SK-N-SH treated with all-trans-retinoic acid at 6 μM for 48 hours (cell line): ENCODE measurements at regions not wholly inside any gene's neighbourhood (a gene's known extent, or its start where the extent isn't known, plus 50 kb on each side); places are given as distances from the start of the nearest gene placed in this dataset.
"Not testable (repeated sequence)": the region's sequence is repeated elsewhere in the genome, so short reads cannot be mapped to it uniquely, and the experiment has no call there.

Experiments
- ATAC-seq: fragments of 200-7000 bp; cut with Tn5 transposase; 3 replicates; pipeline ENCODE4 v1.9.1; 2020; ENCODE audit warnings: mild to moderate bottlenecking, moderate library complexity
- ARNTL ChIP-seq: fragments of 450-650 bp; formaldehyde crosslinking; IDR thresholded peaks from 2 replicates; pipeline ENCODE4 v1.5.0; 2020; ENCODE audit warnings: low read depth, mild to moderate bottlenecking, moderate library complexity, borderline replicate concordance
- BACH2 ChIP-seq: fragments of 250-450 bp; sonication (Bioruptor Pico); IDR thresholded peaks from 2 replicates; pipeline ENCODE4 v1.9.0; 2021; ENCODE audit warnings: mild to moderate bottlenecking, borderline replicate concordance
- CSDC2 ChIP-seq: fragments of 250-450 bp; sonication (Bioruptor Pico); IDR thresholded peaks from 2 replicates; pipeline ENCODE4 v1.5.0; 2020; ENCODE audit warnings: mild to moderate bottlenecking, moderate library complexity
- CSRNP3 ChIP-seq: fragments of 250-450 bp; sonication (Bioruptor Pico); IDR thresholded peaks from 2 replicates; pipeline ENCODE4 v1.5.1; 2021; ENCODE audit warnings: mild to moderate bottlenecking, moderate library complexity
- ESRRG ChIP-seq: fragments of 250-450 bp; sonication (Bioruptor Pico); IDR thresholded peaks from 2 replicates; pipeline ENCODE4 v1.6.1; 2021; ENCODE audit warnings: mild to moderate bottlenecking
- ISL1 ChIP-seq: fragments of 250-450 bp; sonication (Bioruptor Pico); IDR thresholded peaks from 2 replicates; pipeline ENCODE4 v2.1.2; 2022; ENCODE audit warnings: mild to moderate bottlenecking, moderate library complexity
- POU6F1 ChIP-seq: fragments of 250-450 bp; sonication (Bioruptor Pico); IDR thresholded peaks from 2 replicates; pipeline ENCODE4 v1.8.0; 2021; ENCODE audit warnings: low read depth, mild to moderate bottlenecking, moderate library complexity, borderline replicate concordance
- PPARA ChIP-seq: fragments of 250-450 bp; sonication (Bioruptor Pico); IDR thresholded peaks from 2 replicates; pipeline ENCODE4 v1.5.0; 2020; ENCODE audit warnings: mild to moderate bottlenecking, borderline replicate concordance
- RARB ChIP-seq: fragments of 250-450 bp; sonication (Bioruptor Pico); IDR thresholded peaks from 2 replicates; pipeline ENCODE4 v1.8.0; 2021; ENCODE audit warnings: mild to moderate bottlenecking, moderate library complexity
- SNAI2 ChIP-seq: fragments of 250-450 bp; sonication (Bioruptor Pico); IDR thresholded peaks from 2 replicates; pipeline ENCODE4 v1.5.0; 2020; ENCODE audit warnings: mild to moderate bottlenecking, moderate library complexity
- TCF4 ChIP-seq: fragments of 250-450 bp; sonication (Bioruptor Pico); IDR thresholded peaks from 2 replicates; pipeline ENCODE4 v1.8.0; 2021; ENCODE audit warnings: mild to moderate bottlenecking, moderate library complexity, borderline replicate concordance
- TOX ChIP-seq: fragments of 250-450 bp; sonication (Bioruptor Pico); IDR thresholded peaks from 2 replicates; pipeline ENCODE4 v1.8.0; 2021; ENCODE audit warnings: mild to moderate bottlenecking, moderate library complexity, borderline replicate concordance
- ZC3H10 ChIP-seq: fragments of 250-450 bp; sonication (Bioruptor Pico); IDR thresholded peaks from 2 replicates; pipeline ENCODE4 v1.5.1; 2021; ENCODE audit warnings: mild to moderate bottlenecking, moderate library complexity
- ZFP30 ChIP-seq: fragments of 450-650 bp; formaldehyde crosslinking; IDR thresholded peaks from 2 replicates; pipeline ENCODE4 v1.5.0; 2022; ENCODE audit warnings: mild to moderate bottlenecking, moderate library complexity
- ZNF565 ChIP-seq: fragments of 450-650 bp; formaldehyde crosslinking; conservative IDR thresholded peaks from 2 replicates; pipeline ENCODE4 v1.5.0; 2020; ENCODE audit warnings: low read depth, mild to moderate bottlenecking, moderate library complexity
- ZNF70 ChIP-seq: fragments of 450-650 bp; formaldehyde crosslinking; IDR thresholded peaks from 2 replicates; pipeline ENCODE4 v1.5.0; 2020; ENCODE audit warnings: mild to moderate bottlenecking, moderate library complexity
- ZNF8 ChIP-seq: fragments of 450-650 bp; formaldehyde crosslinking; IDR thresholded peaks from 2 replicates; pipeline ENCODE4 v1.5.0; 2020; ENCODE audit warnings: mild to moderate bottlenecking, moderate library complexity
- TF ChIP-seq, protein P1 (sequence below): fragments of 250-450 bp; sonication (Bioruptor Pico); IDR thresholded peaks from 2 replicates; pipeline ENCODE4 v1.8.0; 2020; ENCODE audit warnings: mild to moderate bottlenecking, moderate library complexity, borderline replicate concordance
- TF ChIP-seq, protein P2 (sequence below): fragments of 250-450 bp; sonication (Bioruptor Pico); IDR thresholded peaks from 2 replicates; pipeline ENCODE4 v1.5.0; 2020; ENCODE audit warnings: mild to moderate bottlenecking, moderate library complexity
- TF ChIP-seq, protein P3 (sequence below): fragments of 250-450 bp; sonication (Bioruptor Pico); IDR thresholded peaks from 2 replicates; pipeline ENCODE4 v1.5.1; 2020; ENCODE audit warnings: low read depth, mild to moderate bottlenecking, moderate library complexity

GRCh38 chr4:60726779-60727178 lies 473.3 kb upstream of the ADGRL3 start:
- ATAC-seq, result no peak
- TF ChIP-seq CSRNP3 (CRISPR knock-in tag) (no peak), POU6F1 (no peak), TOX (CRISPR knock-in tag) (no peak), TCF4 (CRISPR knock-in tag) (no peak), CSDC2 (CRISPR knock-in tag) (no peak), ZFP30 (CRISPR knock-in tag) (no peak), SNAI2 (no peak), ZNF565 (CRISPR knock-in tag) (no peak), RARB (CRISPR knock-in tag) (no peak), ESRRG (CRISPR knock-in tag) (no peak)
- TF ChIP-seq, protein P1, sequence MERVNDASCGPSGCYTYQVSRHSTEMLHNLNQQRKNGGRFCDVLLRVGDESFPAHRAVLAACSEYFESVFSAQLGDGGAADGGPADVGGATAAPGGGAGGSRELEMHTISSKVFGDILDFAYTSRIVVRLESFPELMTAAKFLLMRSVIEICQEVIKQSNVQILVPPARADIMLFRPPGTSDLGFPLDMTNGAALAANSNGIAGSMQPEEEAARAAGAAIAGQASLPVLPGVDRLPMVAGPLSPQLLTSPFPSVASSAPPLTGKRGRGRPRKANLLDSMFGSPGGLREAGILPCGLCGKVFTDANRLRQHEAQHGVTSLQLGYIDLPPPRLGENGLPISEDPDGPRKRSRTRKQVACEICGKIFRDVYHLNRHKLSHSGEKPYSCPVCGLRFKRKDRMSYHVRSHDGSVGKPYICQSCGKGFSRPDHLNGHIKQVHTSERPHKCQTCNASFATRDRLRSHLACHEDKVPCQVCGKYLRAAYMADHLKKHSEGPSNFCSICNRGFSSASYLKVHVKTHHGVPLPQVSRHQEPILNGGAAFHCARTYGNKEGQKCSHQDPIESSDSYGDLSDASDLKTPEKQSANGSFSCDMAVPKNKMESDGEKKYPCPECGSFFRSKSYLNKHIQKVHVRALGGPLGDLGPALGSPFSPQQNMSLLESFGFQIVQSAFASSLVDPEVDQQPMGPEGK, result no peak
- TF ChIP-seq, protein P2, sequence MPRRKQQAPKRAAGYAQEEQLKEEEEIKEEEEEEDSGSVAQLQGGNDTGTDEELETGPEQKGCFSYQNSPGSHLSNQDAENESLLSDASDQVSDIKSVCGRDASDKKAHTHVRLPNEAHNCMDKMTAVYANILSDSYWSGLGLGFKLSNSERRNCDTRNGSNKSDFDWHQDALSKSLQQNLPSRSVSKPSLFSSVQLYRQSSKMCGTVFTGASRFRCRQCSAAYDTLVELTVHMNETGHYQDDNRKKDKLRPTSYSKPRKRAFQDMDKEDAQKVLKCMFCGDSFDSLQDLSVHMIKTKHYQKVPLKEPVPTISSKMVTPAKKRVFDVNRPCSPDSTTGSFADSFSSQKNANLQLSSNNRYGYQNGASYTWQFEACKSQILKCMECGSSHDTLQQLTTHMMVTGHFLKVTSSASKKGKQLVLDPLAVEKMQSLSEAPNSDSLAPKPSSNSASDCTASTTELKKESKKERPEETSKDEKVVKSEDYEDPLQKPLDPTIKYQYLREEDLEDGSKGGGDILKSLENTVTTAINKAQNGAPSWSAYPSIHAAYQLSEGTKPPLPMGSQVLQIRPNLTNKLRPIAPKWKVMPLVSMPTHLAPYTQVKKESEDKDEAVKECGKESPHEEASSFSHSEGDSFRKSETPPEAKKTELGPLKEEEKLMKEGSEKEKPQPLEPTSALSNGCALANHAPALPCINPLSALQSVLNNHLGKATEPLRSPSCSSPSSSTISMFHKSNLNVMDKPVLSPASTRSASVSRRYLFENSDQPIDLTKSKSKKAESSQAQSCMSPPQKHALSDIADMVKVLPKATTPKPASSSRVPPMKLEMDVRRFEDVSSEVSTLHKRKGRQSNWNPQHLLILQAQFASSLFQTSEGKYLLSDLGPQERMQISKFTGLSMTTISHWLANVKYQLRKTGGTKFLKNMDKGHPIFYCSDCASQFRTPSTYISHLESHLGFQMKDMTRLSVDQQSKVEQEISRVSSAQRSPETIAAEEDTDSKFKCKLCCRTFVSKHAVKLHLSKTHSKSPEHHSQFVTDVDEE (CRISPR knock-in tag), result no peak

DNA sequence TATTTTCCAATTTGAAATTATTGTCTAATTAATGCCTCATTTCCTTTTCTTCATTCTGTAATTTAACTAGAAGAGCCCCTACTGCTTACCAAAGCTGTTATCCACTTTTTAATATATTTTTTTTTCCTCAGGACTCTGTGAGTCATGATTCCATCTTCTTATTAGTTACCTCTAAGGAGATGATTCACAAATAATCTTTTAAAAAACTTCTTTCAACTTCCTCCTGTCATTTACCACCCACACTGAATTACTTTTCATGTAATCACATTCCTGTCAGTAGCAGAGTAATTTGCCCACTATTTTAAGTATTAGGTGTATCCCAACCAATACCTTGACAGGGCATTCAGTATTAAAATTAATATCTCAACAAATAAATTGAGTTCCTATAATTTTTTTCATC lies 470.9 kb upstream of the ADGRL3 start:
- ATAC-seq, result no peak
- no peak for TF ChIP-seq BACH2 (CRISPR knock-in tag)

DNA sequence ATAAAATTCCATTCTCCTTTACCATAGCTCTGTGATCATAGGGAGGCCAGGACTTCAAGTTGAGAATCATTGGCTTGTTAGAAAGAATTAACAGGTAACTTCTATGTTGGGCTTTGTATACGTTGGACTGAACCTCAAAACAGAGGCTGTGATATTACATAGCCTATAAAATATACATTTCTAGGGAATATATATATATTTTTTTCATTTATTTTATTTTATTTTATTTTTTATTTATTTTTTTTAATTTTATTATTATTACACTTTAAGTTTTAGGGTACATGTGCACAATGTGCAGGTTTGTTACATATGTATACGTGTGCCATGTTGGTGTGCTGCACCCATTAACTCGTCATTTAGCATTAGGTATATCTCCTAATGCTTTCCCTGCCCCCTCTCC lies 470.4 kb upstream of the ADGRL3 start:
- not testable (repeated sequence) for ATAC-seq

- ATAC-seq, result no peak
- no peak for TF ChIP-seq POU6F1
- no peak for TF ChIP-seq ESRRG (CRISPR knock-in tag)
- no peak for TF ChIP-seq ZFP30 (CRISPR knock-in tag)
- no peak for TF ChIP-seq RARB (CRISPR knock-in tag)
- no peak for TF ChIP-seq CSDC2 (CRISPR knock-in tag)
- TF ChIP-seq BACH2 (CRISPR knock-in tag), result no peak
- TF ChIP-seq ZC3H10 (CRISPR knock-in tag), result no peak
- no peak for TF ChIP-seq ARNTL (CRISPR knock-in tag)
- no peak for TF ChIP-seq ZNF70 (CRISPR knock-in tag)
- TF ChIP-seq TOX (CRISPR knock-in tag), result no peak
- no peak for TF ChIP-seq ZNF8
- TF ChIP-seq SNAI2, result no peak
- TF ChIP-seq TCF4 (CRISPR knock-in tag), result no peak
Measured at GRCh38 chr4:60737858-60738257, 462.3 kb upstream of the ADGRL3 start.

- TF ChIP-seq ZC3H10 (CRISPR knock-in tag), result no peak
- TF ChIP-seq PPARA (CRISPR knock-in tag), result no peak
- TF ChIP-seq ZNF565 (CRISPR knock-in tag), result no peak
- TF ChIP-seq ISL1 (CRISPR knock-in tag), result no peak
- TF ChIP-seq BACH2 (CRISPR knock-in tag), result no peak
- TF ChIP-seq SNAI2, result no peak
- TF ChIP-seq, protein P3, sequence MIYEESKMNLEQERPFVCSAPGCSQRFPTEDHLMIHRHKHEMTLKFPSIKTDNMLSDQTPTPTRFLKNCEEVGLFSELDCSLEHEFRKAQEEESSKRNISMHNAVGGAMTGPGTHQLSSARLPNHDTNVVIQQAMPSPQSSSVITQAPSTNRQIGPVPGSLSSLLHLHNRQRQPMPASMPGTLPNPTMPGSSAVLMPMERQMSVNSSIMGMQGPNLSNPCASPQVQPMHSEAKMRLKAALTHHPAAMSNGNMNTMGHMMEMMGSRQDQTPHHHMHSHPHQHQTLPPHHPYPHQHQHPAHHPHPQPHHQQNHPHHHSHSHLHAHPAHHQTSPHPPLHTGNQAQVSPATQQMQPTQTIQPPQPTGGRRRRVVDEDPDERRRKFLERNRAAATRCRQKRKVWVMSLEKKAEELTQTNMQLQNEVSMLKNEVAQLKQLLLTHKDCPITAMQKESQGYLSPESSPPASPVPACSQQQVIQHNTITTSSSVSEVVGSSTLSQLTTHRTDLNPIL (CRISPR knock-in tag), result no peak
- no peak for TF ChIP-seq ZNF8
- no peak for TF ChIP-seq RARB (CRISPR knock-in tag)
- TF ChIP-seq, all 23 proteins: peak for 0
- ATAC-seq, result no peak
Measured at GRCh38 chr4:60743654-60744053, 456.5 kb upstream of the ADGRL3 start.
